BE2C (cell line): ENCODE measurements at regions not wholly inside any gene's neighbourhood (a gene's known extent, or its start where the extent isn't known, plus 50 kb on each side); places are given as distances from the start of the nearest gene placed in this dataset.
"Not testable (repeated sequence)": the region's sequence is repeated elsewhere in the genome, so short reads cannot be mapped to it uniquely, and the experiment has no call there.

ENCODE experiments used
- DNase-seq: peaks from one replicate; pipeline ENCODE4 v3.0.0-alpha.2; 2020
- H3K27me3 ChIP-seq: fragments of 250-450 bp; sonication (Bioruptor Pico); 2 replicates; pipeline ENCODE4 v1.5.1; 2020; ENCODE audit warnings: mild to moderate bottlenecking
- H3K36me3 ChIP-seq: fragments of 250-450 bp; sonication (Bioruptor Pico); 2 replicates; pipeline ENCODE4 v1.5.1; 2020; ENCODE audit warnings: mild to moderate bottlenecking
- H3K4me1 ChIP-seq: fragments of 250-450 bp; sonication (Bioruptor Pico); 2 replicates; pipeline ENCODE4 v1.5.1; 2020
- H3K4me3 ChIP-seq: 2 replicates; pipeline ENCODE4 v1.5.1; 2011; ENCODE audit warnings: low read depth, low read length
- H3K9me3 ChIP-seq: fragments of 250-450 bp; sonication (Bioruptor Pico); 2 replicates; pipeline ENCODE4 v1.5.1; 2020
- CTCF ChIP-seq: IDR thresholded peaks from 2 replicates; pipeline ENCODE4 v1.5.1; 2012; ENCODE audit warnings: mild to moderate bottlenecking, low read depth, low read length

- DNase-seq, result no peak
- Histone ChIP-seq H3K4me3 (no peak overlapping the region), H3K36me3 (no peaks in the 10 kb centered on the region), H3K9me3 (no peaks in the 10 kb centered on the region), H3K4me1 (no peaks in the 10 kb centered on the region), H3K27me3 (no peaks in the 10 kb centered on the region)
- TF ChIP-seq CTCF, result no peak
Measured at GRCh38 chr11:42819126-42819525, 492.7 kb upstream of the API5 start.

GRCh38 chr11:42822188-42822587 is 489.6 kb upstream of the API5 start:
- DNase-seq, H3K9me3 ChIP-seq, H3K4me3 ChIP-seq, H3K36me3 ChIP-seq, H3K27me3 ChIP-seq, H3K4me1 ChIP-seq: not testable (repeated sequence)

GRCh38 chr11:42823546-42823945 is 488.2 kb upstream of the API5 start:
- no peaks in the 10 kb centered on the region for H3K36me3 ChIP-seq
- no peak for DNase-seq
- H3K9me3 ChIP-seq, result no peaks in the 10 kb centered on the region
- no peaks in the 10 kb centered on the region for H3K27me3 ChIP-seq
- no peak for TF ChIP-seq CTCF
- H3K4me1 ChIP-seq, result no peaks in the 10 kb centered on the region; the same call in 1 of the 2 replicates
- no peak overlapping the region for H3K4me3 ChIP-seq

- H3K4me1 ChIP-seq, result no peaks in the 10 kb centered on the region; the same call in 1 of the 2 replicates
- no peak for DNase-seq
- no peaks in the 10 kb centered on the region for H3K9me3 ChIP-seq
- TF ChIP-seq CTCF, result no peak
- no peaks in the 10 kb centered on the region for H3K27me3 ChIP-seq
- no peaks in the 10 kb centered on the region for H3K36me3 ChIP-seq
- no peak overlapping the region for H3K4me3 ChIP-seq
Measured at GRCh38 chr11:42824067-42824466, 487.7 kb upstream of the API5 start.

- DNase-seq, result no peak
- Histone ChIP-seq H3K4me3 (no peak overlapping the region), H3K27me3 (no peaks in the 10 kb centered on the region), H3K4me1 (no peaks in the 10 kb centered on the region; the same call in 1 of the 2 replicates), H3K36me3 (no peaks in the 10 kb centered on the region), H3K9me3 (no peaks in the 10 kb centered on the region)
- TF ChIP-seq CTCF, result no peak
Measured at GRCh38 chr11:42825598-42825997, 486.2 kb upstream of the API5 start.

- TF ChIP-seq CTCF, result no peak
- Histone ChIP-seq H3K4me3 (no peak overlapping the region), H3K36me3 (no peaks in the 10 kb centered on the region), H3K9me3 (no peaks in the 10 kb centered on the region), H3K27me3 (no peaks in the 10 kb centered on the region), H3K4me1 (peaks cover 3% of the 10 kb centered on the region; the same call in 1 of the 2 replicates)
- DNase-seq, result no peak
Measured at GRCh38 chr11:42827845-42828244, 484.0 kb upstream of the API5 start.

- Histone ChIP-seq H3K4me3 (no peak overlapping the region), H3K36me3 (no peaks in the 10 kb centered on the region), H3K27me3 (no peaks in the 10 kb centered on the region), H3K9me3 (no peaks in the 10 kb centered on the region), H3K4me1 (no peaks in the 10 kb centered on the region)
- no peak for DNase-seq
- TF ChIP-seq CTCF, result no peak
Measured at GRCh38 chr11:42837994-42838393, 473.8 kb upstream of the API5 start.
